ENCODE measurements at regions not wholly inside any gene's neighbourhood (a gene's known extent, or its start where the extent isn't known, plus 50 kb on each side); places are given as distances from the start of the nearest gene placed in this dataset.

- no peaks in the 10 kb centered on the region for H3K4me1 ChIP-seq (ENCODE audit: insufficient read depth, low read length)
- no peak overlapping the region for H3K27ac ChIP-seq (ENCODE audit: insufficient read length, low read depth, low read length)
- H3K9ac ChIP-seq (ENCODE audit: extremely low read depth, insufficient read length, low read length) = no peak overlapping the region
- no peak overlapping the region for H4K5ac ChIP-seq (ENCODE audit: insufficient read length, low read depth, low read length)
- no peaks in the 10 kb centered on the region for H3K27me3 ChIP-seq (ENCODE audit: insufficient read depth, low read length)
- TF ChIP-seq CTCF (conservative IDR thresholded peaks at IDR 0.05) = no peak
- no peaks in the 10 kb centered on the region for H3K79me2 ChIP-seq (ENCODE audit: insufficient read depth, low read length)
- no peak overlapping the region for H2BK20ac ChIP-seq (ENCODE audit: low read depth, low read length, poor library complexity, severe bottlenecking)
- no peak for DNase-seq
- WGBS (ENCODE audit: extremely low coverage, insufficient read length, low lambda C conversion rate) = no CpG with 5 or more reads among the region's 8 CpGs
- H3K79me1 ChIP-seq (ENCODE audit: insufficient read depth, low read depth, low read length, poor library complexity, severe bottlenecking) = no peaks in the 10 kb centered on the region
- H2AFZ ChIP-seq (ENCODE audit: low read length) = no peak overlapping the region
- Mint-ChIP-seq H3K4me1 (peaks cover 5 to 6% of the 10 kb centered on the region in 2 experiments; a peak in 3 of 4 replicates), H3K9me3 (no peaks in the 10 kb centered on the region), H3K36me3 (ENCODE audit: insufficient read depth in 1 of 3, low read depth in 3 of 3) (no peaks in the 10 kb centered on the region), H3K27ac (no peak overlapping the region), H3K27me3 (ENCODE audit: low read depth) (no peaks in the 10 kb centered on the region), H3K4me3 (no peak overlapping the region)
- H3K9me3 ChIP-seq (ENCODE audit: control insufficient read depth, low read depth, low read length) = no peaks in the 10 kb centered on the region
- no peak overlapping the region for H4K8ac ChIP-seq (replicated peaks; ENCODE audit: insufficient read length, low read depth, low read length)
- no peak overlapping the region for H3K23ac ChIP-seq (ENCODE audit: insufficient read length, low read depth, low read length)
- no peak overlapping the region for H2AK5ac ChIP-seq (ENCODE audit: insufficient read length, low read length)
- no peak overlapping the region for H2BK12ac ChIP-seq (ENCODE audit: insufficient read length, low read depth, low read length)
- no peaks in the 10 kb centered on the region for H3K23me2 ChIP-seq (ENCODE audit: insufficient read length, low read depth, low read length, poor library complexity, severe bottlenecking)
- no peak overlapping the region for H3T11ph ChIP-seq (ENCODE audit: low read length)
- H3K18ac ChIP-seq (ENCODE audit: insufficient read length, low read depth, low read length) = no peak overlapping the region
- no peaks in the 10 kb centered on the region for H4K20me1 ChIP-seq (ENCODE audit: control insufficient read depth, insufficient read depth, insufficient read length)
- H2BK15ac ChIP-seq (ENCODE audit: low read depth, low read length) = no peak overlapping the region
- H3K4me2 ChIP-seq (ENCODE audit: insufficient read depth, insufficient read length, low read length) = no peak overlapping the region
- no peak overlapping the region for H4K91ac ChIP-seq (ENCODE audit: insufficient read length, low read depth, low read length)
- no peak overlapping the region for H3K14ac ChIP-seq (ENCODE audit: insufficient read depth, low read length)
- H2BK120ac ChIP-seq (ENCODE audit: low read depth, low read length, poor library complexity, severe bottlenecking) = no peak overlapping the region
- H2BK5ac ChIP-seq (ENCODE audit: insufficient read length, low read length) = no peak overlapping the region
- no peak overlapping the region for H3K56ac ChIP-seq (ENCODE audit: insufficient read length, low read depth, low read length)
- H3K4ac ChIP-seq (ENCODE audit: low read depth, low read length) = no peak overlapping the region
Measured at GRCh38 chr5:51095486-51095885, 287.8 kb upstream of the ISL1 start.
